Umbilical cord (tissue), 1 donor: ENCODE measurements at regions not wholly inside any gene's neighbourhood (a gene's known extent, or its start where the extent isn't known, plus 50 kb on each side); places are given as distances from the start of the nearest gene placed in this dataset.
A peak's percentile ranks its signal among the peaks of the same experiment; 100 is the strongest.

ENCODE experiments used
- DNase-seq: peaks from one replicate; pipeline ENCODE4 v3.0.0-alpha.2; 2015; ENCODE audit warnings: low spot score

DNA sequence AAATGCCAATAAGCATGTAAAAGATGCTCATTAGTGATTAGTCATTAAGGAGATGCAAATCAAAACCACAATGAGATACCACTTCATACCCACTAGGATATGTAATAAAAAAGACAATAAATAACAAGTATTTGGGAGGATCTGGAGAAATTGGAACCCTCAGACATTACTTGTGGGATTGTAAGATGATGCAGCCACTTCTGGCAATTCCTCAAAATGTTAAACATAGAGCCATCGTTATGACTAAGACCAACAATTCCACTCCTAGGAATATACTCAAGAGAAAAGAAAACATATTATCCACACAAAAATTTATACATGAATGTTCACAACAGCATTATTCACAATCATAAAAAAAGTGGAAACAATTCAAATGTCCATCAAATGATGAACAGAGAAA is 336.2 kb upstream of the PMFBP1 start:
- no peak for DNase-seq

DNA sequence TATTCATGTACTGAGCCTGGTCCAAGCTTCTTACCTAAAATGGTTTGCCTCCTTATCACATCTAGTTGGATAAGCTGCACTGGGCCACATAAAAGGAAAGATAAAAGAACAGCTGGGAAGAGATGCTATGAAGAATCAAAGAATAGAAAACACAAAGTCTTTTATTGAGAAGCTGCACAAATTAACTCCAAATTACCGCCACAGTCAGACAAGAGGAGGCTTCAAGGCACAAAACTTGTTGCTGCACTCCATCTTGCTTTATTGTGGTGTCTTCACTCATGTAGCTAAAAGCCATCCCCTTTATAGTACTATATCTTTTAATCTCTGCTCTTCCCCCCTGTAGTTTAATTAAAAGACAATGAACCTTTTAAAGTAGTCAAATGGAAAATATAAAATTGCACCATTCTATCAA is 330.6 kb upstream of the PMFBP1 start:
- DNase-seq: no peak

- DNase-seq: peak; percentile 84
Observed at GRCh38 chr16:72501739-72502593, 330.0 kb upstream of the PMFBP1 start.

- no peak for DNase-seq
Observed at GRCh38 chr16:72500545-72500944, 328.6 kb upstream of the PMFBP1 start.

DNA sequence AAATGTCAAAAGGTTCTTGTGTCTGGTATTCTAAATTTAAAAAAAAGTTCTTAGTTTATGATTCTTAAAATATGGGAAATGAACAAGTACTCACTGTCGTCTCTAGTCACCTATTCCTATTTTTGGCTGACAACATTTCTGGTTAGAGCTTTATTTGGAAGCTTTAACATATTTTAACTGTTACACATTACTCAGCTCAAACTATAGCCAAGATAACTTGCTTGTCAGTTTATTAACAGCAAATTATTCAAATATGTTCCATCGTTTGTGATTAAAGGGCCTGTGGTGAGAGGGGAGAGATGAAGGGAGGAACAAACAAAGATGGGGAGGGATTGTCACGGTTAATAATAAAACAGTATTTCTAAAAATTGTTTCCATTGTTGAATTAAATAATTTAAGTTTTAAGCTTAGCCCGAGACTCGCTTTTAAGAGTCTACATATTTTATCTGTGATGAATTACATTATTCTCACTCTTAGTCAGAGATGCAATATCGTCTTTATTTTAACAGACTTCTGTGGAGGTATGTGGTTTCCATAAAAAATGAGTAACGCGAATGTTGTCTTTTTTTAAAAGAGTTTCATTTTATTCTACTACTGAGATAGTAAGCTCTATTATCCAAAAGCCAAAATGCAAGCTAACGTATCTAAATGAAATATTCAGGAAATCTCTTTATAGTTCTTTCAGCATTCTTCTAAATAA is 321.9 kb upstream of the PMFBP1 start:
- no peak for DNase-seq

DNA sequence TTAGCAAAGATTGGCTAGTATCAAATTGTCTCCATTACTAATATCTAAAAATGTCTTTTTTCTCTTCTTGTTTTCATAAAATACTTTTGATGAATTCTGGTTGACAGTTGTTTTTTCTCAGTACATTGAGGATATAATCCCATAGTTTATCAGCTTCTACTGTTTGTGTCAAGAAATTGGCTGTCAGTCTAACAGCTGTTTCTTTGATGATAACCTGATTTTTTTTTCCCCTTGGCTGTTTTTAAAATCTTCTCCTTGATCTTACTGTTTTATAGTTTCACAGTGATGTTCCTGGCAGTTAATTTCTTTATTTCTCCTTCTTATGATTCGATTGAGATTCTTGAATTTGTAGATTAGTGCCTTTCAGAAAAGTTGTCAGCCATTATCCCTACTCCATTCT is 315.3 kb upstream of the PMFBP1 start:
- no peak for DNase-seq

- DNase-seq: no peak
Observed at GRCh38 chr16:72482695-72483094, 310.7 kb upstream of the PMFBP1 start.

DNA sequence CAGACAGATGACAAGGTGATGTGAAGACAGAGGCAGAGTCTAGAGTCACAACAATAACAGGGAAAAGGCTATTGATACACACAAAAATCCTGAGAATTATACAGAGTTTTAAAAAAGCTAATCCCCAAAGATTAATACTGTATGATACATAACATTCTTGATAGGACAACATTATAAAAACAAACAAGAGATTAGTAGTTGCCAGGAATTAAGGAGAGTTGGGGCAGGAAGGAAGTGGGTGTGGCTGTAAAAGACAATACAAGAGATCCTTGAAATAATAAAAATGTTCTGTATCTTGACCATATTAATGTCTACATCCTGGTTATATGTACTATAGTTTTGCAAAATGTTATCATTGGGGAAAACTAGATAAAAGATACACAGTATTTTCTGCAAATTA is 309.5 kb upstream of the PMFBP1 start:
- no peak for DNase-seq

DNA sequence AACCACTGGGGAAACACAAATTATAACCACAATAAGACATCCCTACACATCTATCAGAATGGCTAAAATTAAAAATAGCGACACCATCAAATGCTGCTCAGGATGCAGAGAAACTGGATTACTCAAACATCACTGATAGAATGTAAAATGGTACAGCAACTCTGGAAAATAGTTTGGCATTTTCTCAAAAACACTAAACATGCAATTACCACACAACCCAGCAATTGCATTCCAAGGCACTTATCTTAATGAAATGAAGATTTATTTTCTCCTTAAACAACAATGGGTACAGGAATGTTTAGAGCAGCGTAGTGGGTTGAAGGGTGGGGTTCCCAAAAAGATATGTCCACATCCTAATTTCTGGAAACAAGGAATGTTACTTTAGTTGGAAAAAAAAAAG is 309.0 kb upstream of the PMFBP1 start:
- DNase-seq: no peak

DNA sequence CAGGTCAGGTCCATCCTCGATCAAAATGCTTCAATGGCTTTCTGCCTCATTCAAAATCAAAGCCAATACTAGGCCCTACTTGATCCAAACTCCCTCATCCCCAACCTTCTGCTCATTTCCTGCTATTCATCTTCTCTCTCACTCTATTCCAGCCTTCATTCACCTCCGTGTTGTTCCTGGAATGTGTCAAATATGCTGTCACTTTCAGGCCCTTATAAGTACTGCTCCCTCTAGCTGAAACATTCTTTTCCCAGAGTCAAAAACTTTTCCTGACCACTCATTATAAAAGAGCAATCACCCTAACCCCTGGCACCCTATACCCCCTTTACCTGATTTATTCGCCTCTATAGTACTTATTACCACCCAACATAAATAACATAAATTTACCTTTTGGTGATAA is 303.7 kb upstream of the PMFBP1 start:
- no peak for DNase-seq

DNA sequence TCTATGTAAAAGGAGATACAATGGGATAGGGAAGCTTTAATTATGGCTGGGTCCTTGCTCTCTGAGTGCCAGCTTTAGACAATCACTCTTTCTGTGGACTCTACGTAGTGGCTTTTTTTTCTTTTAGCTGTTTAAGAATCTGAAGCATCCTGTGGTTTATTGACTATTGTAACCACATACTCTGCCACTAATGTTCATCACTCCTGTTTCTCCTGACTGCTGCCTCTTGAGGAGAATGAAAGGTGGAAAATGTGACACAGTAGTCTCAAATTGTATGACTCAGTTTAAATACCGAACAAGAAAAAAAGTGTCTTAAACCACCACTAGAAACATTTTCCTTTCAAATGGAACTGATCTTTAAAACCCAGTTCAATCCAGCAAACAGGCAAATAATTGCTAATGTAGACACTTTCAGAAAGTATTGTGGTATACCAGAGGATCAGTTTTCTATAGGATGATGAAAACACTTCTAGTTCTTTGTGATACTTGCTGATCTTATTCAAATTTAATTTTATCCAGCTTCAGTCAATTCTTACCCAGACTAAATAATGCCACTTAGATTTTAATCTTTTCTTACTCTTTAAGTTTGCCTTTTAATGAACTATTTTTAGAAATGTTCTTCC is 302.7 kb upstream of the PMFBP1 start:
- no peak for DNase-seq

- DNase-seq: no peak
Observed at GRCh38 chr16:72473631-72474030, 301.7 kb upstream of the PMFBP1 start.

- no peak for DNase-seq
Observed at GRCh38 chr16:72471317-72471924, 299.5 kb upstream of the PMFBP1 start.

GRCh38 chr16:72470541-72470940 is 298.6 kb upstream of the PMFBP1 start:
- no peak for DNase-seq

DNA sequence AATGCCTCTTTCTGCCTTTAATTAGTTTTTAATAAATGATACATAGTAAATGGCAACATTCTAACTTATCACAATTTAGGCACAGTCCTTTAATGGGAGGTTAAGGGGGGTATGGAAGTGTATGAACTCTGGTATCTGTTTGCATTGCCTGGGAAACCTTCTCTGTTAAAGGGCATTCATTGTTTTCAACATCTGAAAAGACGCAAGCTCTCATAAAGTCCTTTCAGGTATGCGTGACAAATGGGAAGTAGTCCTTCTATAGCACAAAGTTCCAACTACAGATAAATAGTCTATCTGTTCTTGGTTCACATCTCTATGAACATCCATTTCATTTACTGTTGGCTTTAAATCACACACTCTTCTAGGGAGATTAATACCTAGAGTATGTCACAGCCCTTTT is 298.0 kb upstream of the PMFBP1 start:
- no peak for DNase-seq

- DNase-seq: peak; percentile 33
Observed at GRCh38 chr16:72468582-72468981, 296.6 kb upstream of the PMFBP1 start.

GRCh38 chr16:72467157-72467759 is 295.3 kb upstream of the PMFBP1 start:
- peak; percentile 64 for DNase-seq

DNA sequence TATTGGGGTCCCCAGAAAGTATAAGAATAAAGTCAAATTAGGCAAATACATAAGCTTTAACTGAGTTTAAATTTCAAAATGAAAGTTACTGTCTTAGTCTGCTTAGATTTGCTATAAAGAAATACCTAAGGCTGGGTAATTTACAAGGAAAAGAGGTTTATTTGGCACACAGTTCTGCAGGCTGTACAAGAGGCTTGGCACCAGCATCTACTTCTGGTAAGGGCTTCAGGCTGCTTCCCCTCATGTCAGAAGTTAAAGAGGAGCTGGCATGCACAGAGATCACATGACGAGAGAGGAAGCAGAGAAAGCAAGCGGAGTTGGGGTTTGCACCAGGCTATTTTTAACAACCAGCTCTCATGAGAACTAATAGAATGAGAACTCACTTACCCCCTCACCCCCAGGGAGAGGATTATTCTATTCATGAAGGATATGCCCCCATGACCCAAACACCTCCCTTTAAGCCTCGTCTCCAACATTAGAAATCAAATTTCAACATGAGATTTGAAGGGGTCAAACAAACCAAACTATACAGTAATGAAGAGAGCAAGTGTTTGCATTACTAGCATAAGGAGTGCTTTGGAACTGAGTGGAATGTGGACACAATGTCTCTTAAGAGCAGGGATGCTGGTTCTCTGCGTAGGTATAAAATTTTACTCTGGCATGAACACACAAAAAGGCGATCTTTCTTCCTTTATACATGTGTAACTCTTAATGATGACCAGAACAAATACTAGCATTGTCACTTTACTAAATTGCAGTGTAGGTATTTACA is 292.8 kb upstream of the PMFBP1 start:
- no peak for DNase-seq

- no peak for DNase-seq
Observed at GRCh38 chr16:72464052-72464451, 292.1 kb upstream of the PMFBP1 start.

DNA sequence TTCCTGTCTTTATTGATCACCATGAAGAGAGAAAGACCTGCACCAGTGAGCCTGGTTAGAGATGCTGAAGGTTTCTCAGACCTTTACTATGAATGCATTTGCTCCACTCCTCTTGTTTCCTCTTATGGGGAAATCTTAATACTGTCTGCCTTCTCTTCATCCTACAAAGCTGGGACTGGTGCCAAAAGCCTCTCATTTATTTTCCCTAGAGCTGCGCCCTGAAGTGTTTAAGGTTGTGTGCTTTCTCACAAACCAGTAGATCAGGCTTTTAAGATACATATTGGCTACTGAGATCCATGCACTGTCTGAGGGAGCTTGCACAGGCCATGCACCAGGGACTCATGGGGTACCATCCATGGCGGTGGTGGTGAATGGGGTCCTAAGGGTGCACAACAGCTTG is 286.1 kb upstream of the PMFBP1 start:
- no peak for DNase-seq
